ENCODE measurements at regions not wholly inside any gene's neighbourhood (a gene's known extent, or its start where the extent isn't known, plus 50 kb on each side); places are given as distances from the start of the nearest gene placed in this dataset.

GRCh38 chr14:30185832-30186231, 258.2 kb upstream of the PRKD1 start:
- no peak for TF ChIP-seq CTCF (IDR thresholded peaks at IDR 0.05)
- no peak for TF ChIP-seq POLR2A (IDR thresholded peaks at IDR 0.05)
- H3K4me3 ChIP-seq (replicated peaks in 1 of 3): no peak overlapping the region
- no peaks in the 10 kb centered on the region for H3K36me3 ChIP-seq
- H3K9me3 ChIP-seq: no peaks in the 10 kb centered on the region
- no peak for DNase-seq
- no peak overlapping the region for H3K27ac ChIP-seq
- H3K27me3 ChIP-seq: no peaks in the 10 kb centered on the region
- no peaks in the 10 kb centered on the region for H3K4me1 ChIP-seq
- intact Hi-C loops (cut with DNase I): no loop called here

GRCh38 chr14:30191639-30192279, 264.1 kb upstream of the PRKD1 start:
- 78 to 87% methylated on average over 2 of the region's 2 CpGs for WGBS, 2 donors
- no peaks in the 10 kb centered on the region for H3K4me1 ChIP-seq
- no peaks in the 10 kb centered on the region for H3K27me3 ChIP-seq
- no peaks in the 10 kb centered on the region for H3K36me3 ChIP-seq
- TF ChIP-seq POLR2A (IDR thresholded peaks at IDR 0.05) (no peak), CTCF (IDR thresholded peaks at IDR 0.05) (no peak)
- intact Hi-C loops (cut with DNase I): no loop called here
- H3K27ac ChIP-seq: no peak overlapping the region
- DNase-seq: no peak
- no peaks in the 10 kb centered on the region for H3K9me3 ChIP-seq
- no peak overlapping the region for H3K4me3 ChIP-seq (replicated peaks in 1 of 3)

- intact Hi-C loops (cut with DNase I): no loop called here
- H3K36me3 ChIP-seq: no peaks in the 10 kb centered on the region
- TF ChIP-seq POLR2A (IDR thresholded peaks at IDR 0.05): no peak
- no peak for TF ChIP-seq CTCF (IDR thresholded peaks at IDR 0.05)
- H3K27ac ChIP-seq: no peak overlapping the region
- H3K27me3 ChIP-seq: no peaks in the 10 kb centered on the region
- H3K9me3 ChIP-seq: no peaks in the 10 kb centered on the region
- no peak for DNase-seq
- WGBS, 2 donors: 91 to 94% methylated on average over 4 of the region's 4 CpGs
- no peak overlapping the region for H3K4me3 ChIP-seq (replicated peaks in 1 of 3)
- no peaks in the 10 kb centered on the region for H3K4me1 ChIP-seq
Observed at GRCh38 chr14:30193101-30193500, 265.5 kb upstream of the PRKD1 start.

DNA sequence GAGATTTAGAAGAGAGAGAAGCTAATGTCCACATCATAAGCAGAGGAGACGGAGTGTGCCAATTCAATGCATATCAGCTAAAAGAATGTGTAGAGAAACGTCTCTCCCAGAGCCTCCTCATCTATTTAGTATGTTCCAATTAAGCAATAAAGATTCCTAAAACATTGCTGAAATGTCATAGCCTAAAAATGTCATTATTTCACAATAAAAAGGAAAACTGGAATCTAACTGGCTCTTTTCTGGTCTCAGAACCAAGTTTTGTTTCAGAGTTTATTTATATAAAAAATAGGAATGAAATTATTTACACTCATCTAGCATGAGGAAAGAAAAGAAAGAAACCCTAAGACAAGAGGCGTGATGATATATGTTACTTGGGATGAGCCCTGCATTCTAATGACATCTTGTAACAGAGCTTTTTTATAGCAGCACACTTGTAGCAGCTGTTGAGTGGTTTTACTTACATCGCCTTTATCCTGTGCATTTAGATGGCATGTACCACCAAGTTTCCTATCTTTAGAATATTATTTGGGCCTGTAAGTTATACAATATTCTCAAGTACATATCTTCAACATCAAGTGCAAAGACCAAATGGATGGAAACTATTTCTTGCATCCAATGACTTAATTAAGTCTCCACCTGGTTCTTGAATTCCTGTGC, 266.3 kb upstream of the PRKD1 start:
- no peaks in the 10 kb centered on the region for H3K27me3 ChIP-seq
- H3K36me3 ChIP-seq: no peaks in the 10 kb centered on the region
- intact Hi-C loops (cut with DNase I): no loop called here
- WGBS, 2 donors: 81 to 83% methylated on average over 4 of the region's 4 CpGs
- TF ChIP-seq POLR2A (IDR thresholded peaks at IDR 0.05): no peak
- no peak for TF ChIP-seq CTCF (IDR thresholded peaks at IDR 0.05)
- H3K27ac ChIP-seq: no peak overlapping the region
- H3K4me1 ChIP-seq: no peaks in the 10 kb centered on the region
- no peaks in the 10 kb centered on the region for H3K9me3 ChIP-seq
- no peak for DNase-seq
- H3K4me3 ChIP-seq (replicated peaks in 1 of 3): no peak overlapping the region

GRCh38 chr14:30194741-30195148, 267.1 kb upstream of the PRKD1 start:
- intact Hi-C loops (cut with DNase I): no loop called here
- H3K4me1 ChIP-seq: no peaks in the 10 kb centered on the region
- no peaks in the 10 kb centered on the region for H3K36me3 ChIP-seq
- no peak for DNase-seq
- WGBS, 2 donors: 67 to 73% methylated on average over 2 of the region's 2 CpGs
- H3K4me3 ChIP-seq (replicated peaks in 1 of 3): no peak overlapping the region
- H3K27ac ChIP-seq: no peak overlapping the region
- H3K9me3 ChIP-seq: no peaks in the 10 kb centered on the region
- H3K27me3 ChIP-seq: no peaks in the 10 kb centered on the region
- no peak for TF ChIP-seq POLR2A (IDR thresholded peaks at IDR 0.05)
- TF ChIP-seq CTCF (IDR thresholded peaks at IDR 0.05): no peak
